ENCODE measurements at regions not wholly inside any gene's neighbourhood (a gene's known extent, or its start where the extent isn't known, plus 50 kb on each side); places are given as distances from the start of the nearest gene placed in this dataset.

GRCh38 chr7:80403686-80404241 lies 108.1 kb downstream of the GNAT3 start:
- no peak for DNase-seq (ENCODE audit: low read depth in 2 of 2)

- no peak for DNase-seq (ENCODE audit: low read depth in 2 of 2)
Observed at GRCh38 chr7:80401708-80402107, 110.2 kb downstream of the GNAT3 start.

DNA sequence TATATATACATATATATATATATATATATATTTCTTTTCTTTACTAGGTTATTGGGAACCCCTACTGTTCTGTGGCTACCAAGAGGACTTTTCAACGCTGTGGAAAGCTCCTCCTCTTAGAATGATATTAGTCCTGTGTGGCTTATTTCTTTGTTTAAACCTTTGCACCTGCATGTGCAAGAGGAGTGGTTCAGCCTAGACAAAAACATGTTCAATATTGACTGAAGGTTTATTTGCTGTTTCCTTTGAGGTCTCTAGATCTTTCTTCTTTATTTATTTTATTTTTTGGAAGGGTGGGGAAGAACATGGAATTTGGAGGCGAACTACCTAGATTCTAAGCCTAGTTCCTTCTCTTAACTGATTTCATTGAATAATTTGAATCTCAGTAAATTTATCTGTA lies 118.1 kb downstream of the GNAT3 start:
- DNase-seq (ENCODE audit: low read depth in 2 of 2) = no peak

DNA sequence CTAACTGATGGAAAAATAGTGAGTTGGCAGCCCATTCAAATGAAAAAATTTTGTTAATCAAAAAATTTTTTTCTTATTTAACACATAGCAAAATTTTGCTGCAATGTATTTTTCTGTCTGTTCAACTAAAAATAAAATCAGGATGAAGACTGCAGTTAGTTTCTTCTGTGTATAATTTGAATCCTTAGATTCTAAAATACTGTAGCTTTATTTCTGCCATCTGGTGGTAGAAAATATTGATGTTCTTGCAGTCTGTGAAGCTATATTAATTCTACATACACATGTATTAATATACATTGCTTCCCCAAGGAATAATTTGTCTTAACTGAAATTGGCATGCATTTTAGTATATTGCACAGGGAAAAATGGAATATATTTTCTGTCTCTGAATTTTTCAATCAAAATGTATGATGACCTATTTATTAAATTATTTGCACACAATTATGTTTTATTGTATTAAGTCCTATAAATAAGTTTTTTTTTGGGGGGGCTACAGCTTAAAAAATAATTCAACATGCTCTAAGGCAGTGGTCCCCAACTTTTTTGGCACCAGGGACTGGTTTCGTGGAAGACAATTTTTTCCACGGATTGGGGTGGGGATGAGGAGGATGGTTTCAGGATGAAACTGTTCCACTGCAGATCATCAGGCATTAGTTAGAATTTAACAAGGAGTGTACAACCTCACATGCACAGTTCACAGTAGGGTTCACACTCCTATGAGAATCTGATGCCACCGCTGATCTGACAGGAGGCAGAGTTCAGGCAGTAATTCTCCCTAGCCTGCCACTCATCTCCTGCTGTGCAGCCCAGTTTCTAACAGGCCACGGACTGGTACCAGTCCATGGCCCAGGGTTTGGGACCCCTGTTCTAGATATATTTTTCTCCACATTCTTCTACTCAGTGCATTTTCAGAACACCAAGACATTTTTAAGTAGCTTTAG lies 119.4 kb downstream of the GNAT3 start:
- DNase-seq (ENCODE audit: low read depth in 2 of 2) = no peak

DNA sequence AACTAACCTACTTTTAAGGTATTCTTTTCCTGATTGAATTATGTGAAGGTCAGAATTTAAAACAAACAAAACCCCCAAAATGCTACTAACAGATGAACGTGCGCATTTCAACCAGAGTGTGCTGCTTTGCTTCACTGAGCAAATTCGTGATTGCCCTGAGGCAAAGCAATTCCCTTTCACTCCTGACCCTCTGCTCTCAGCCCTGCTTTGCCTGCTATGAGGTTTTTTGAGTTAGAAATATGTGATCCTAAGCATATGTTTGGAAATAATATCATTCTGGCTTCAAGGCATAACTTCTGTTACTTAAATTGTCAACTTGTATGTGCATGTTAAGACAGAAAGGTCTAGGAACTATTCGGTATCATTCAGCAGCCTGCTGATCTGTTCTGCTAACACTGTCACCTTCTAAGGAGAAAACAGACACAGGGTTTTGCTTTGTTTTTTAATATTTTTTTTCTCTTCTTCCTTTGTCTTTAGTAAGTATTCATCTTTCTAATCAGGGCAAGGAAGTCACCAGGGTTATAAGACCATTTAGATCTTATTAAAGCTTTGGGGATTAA lies 124.2 kb downstream of the GNAT3 start:
- no peak for DNase-seq (ENCODE audit: low read depth in 2 of 2)

GRCh38 chr7:80386686-80387085 lies 125.2 kb downstream of the GNAT3 start:
- no peak for DNase-seq (ENCODE audit: low read depth in 2 of 2)

DNA sequence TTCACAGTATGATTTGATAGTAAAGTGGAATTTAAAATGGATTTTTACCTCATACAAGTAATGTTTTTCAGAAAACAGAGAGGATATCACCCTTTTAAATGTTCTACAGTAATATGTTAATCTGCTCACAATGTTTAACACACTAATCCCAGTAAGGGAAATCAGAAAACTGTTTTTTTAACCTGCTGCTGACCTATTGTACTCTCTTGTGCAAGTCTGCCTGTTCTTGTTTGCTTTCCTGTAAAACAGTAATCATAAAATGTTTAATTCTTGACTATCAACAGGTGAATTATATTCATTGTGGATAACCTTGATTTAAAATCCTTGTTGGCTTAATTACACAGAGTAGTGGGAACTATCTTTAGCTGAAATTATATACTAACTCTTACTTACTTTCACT lies 126.4 kb downstream of the GNAT3 start:
- no peak for DNase-seq (ENCODE audit: low read depth in 2 of 2)

DNA sequence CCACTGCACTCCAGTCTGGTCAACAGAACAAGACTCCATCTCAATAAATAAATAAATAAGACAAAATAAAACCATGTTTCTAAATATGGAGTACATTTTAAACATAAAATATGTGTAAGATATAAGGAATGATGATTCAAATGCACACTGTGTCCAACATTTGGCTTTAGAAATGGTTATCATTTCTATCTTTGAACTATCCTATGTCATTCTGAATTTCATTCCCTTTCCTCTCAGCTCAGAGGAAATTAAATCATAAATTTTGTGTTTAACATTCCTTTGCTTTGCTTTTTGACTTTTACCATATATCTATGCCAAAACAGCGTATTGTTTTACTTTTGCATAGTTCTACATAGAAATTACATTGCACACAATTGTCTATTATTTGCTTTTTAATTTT lies 130.9 kb downstream of the GNAT3 start:
- no peak for DNase-seq (ENCODE audit: low read depth in 2 of 2)

DNA sequence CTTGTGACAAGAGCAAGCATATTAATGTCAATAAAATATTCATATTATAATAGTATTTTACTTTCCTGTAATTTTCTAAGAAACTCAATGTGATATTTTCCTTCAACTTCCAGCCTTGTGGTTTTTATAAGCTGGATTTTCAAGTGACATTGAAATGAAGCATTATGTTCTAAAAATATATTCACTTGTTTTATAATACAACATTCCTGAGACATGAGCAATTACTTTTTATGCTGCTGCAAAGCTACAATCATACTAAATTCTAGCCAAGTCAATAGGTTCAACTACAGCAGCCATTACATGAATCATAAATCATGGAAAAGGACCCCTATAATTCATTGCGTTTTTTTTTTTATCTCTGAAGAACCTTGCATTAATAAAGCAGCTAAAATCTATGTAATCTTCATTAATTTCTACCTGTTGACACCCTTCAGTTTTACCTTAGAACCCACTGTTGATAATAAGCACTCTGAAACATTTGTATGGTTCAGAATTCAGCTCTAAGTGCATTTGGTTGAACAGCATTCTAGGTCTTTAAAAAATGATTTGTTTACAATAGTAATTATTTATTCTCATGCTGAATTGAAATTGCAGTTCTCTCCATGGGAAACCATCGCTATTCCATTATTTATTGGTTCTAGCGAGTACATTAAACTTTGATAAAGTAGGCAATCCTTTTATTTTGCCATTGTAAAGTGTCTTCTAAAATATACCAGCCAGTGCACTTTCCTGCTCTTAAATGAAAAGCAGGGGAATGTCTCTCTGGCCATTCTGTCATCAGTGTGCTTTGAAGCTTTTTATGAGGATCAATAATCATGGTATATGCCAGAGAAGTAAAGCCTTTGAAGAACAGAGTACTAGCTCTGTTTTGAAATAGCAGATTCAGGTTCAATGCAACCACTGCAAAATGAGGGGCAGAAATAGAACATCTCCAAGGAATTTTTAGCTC lies 132.6 kb downstream of the GNAT3 start:
- DNase-seq (ENCODE audit: low read depth in 2 of 2) = no peak

DNA sequence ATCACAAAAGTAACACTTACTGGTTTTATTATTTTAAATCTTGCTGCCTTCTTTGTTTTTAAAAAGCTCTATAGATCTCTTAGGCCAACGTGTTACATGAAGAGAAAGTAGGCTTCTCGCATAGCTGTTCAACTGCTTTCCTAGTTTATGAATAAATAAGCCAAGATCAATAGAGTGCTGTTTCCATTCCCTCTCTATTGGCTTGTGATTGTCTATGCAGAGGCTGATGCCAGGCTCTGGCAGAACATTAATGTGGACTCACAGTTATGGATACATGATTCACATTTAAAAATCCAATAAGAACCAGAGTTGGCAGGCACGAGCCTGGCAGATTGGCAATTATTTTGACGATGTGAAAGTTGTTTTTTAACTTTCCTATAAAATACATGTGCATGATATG lies 137.5 kb downstream of the GNAT3 start:
- DNase-seq (ENCODE audit: low read depth in 2 of 2) = no peak

GRCh38 chr7:80373429-80374032 lies 138.3 kb downstream of the GNAT3 start:
- DNase-seq (ENCODE audit: low read depth in 2 of 2) = no peak

DNA sequence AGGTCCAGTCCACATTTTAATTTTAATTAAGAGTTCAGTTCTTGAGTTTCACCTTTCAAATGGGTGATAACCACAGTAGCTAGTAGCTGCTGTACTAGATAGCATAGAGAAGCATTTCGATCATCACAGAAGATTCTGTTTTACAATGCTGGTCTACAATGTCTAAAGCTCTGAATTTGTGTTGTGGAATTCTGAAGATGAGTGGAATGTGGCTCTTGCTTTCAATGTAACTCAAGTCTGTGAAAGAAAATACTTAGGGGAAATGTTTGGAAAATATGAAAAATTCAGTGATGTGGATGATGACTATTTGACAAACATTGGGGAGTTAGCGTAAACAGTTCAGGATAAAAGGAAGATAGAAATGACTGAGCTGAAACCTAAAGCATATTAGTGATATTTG lies 139.4 kb downstream of the GNAT3 start:
- no peak for DNase-seq (ENCODE audit: low read depth in 2 of 2)

DNA sequence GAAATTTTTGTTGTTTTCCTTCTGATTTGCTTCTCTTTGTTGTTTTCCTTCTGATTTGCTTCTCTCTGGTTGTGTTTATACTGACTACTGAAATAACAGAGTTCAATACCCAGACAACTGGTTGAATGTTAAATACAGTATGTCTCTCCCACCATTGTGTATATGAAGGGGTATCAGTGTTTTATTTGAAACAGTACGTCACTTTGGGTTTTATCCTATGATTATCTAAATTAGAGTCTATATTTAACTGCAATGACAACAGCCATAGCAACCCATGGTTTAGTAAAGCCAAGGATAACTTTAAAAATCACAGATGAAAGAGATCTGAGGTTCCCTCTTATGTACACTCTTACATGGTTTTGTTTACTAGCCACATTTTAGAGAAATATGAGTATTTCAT lies 141.3 kb downstream of the GNAT3 start:
- no peak for DNase-seq (ENCODE audit: low read depth in 2 of 2)

GRCh38 chr7:80369321-80369720 lies 142.5 kb downstream of the GNAT3 start:
- DNase-seq (ENCODE audit: low read depth in 2 of 2) = no peak

DNA sequence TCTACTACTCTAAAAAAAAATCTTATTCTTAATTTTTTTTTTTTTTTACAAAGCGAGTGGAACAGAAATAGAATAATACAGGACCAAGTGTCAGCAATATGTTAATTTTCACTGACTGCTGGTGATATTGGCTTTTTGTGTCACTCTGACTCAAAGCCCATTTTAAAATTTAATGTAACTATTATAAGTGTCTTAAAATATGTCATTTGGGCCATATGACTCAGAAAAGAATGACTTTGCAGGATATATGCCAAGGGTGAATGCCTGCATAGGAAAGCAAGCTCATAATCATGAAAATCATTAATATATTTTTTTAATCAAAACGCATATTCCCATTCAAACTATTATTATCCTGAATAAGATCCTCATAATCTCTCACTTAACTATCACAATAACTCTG lies 149.2 kb downstream of the GNAT3 start:
- DNase-seq (ENCODE audit: low read depth in 2 of 2) = no peak

DNA sequence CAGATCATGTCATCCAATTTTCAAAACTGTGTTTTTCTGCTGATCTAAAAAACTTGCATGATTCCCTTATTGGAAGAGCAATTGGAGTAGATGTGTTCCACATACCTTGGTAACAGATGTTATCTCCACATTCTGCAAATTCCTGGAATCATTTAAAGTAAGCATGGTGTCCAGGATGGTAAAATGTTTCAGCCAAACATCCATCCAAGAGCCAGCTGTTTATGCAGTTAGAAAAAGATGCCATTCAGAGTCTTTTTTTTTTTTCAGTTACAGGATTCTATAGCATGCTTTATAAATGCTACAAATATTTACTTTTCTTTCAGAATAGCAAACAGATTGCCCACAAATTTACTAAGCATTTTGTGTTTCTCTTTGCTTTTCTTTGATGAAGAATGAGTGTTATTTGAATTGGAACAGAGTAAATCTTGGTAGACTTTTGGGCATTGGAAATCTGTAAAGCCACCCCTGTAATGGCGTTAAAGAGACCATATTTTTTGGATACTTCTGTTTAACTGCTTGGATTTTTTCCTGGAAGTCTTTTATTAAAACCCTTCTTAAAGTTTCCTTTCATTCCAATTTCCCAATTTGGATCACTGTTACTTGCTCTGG lies 149.8 kb downstream of the GNAT3 start:
- no peak for DNase-seq (ENCODE audit: low read depth in 2 of 2)

DNA sequence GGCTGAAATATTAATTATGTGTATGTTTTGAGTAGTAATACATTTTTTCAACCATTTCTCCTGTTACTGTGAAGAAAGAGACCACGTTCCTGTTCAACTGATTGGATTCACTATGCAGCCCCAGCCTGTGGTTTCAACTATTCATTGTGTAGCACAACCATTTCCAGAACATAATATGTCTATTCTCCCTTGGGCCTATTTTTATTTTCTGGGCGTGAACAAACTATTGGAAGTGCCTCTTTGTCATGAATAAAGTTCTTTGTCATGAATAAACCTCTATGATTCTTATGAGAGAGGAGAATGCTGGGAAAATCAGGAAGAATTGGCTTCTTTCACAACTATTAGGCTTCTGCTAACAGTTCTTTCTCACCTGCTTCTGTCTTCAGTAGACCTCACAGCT lies 152.4 kb downstream of the GNAT3 start:
- DNase-seq (ENCODE audit: low read depth in 2 of 2) = no peak

DNA sequence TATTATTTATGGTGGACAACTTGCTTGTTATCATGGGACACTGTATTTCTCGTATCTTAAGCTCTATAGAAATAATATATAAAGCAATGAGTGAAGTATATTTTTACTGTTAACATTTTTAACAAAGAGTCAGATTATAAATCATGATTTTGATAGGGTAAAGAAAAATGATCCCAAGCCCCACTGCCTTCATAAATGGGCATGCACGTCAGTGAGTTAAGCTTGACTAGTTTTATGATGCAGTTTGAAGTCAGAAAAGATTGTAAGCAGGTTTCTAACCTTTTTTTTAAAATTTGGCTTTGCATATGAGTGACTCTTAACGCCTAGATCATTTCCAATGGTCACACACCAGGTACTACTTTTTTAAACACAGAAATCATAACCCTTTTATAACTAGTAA lies 152.8 kb downstream of the GNAT3 start:
- DNase-seq (ENCODE audit: low read depth in 2 of 2) = no peak

GRCh38 chr7:80357530-80357929 lies 154.3 kb downstream of the GNAT3 start:
- no peak for DNase-seq (ENCODE audit: low read depth in 2 of 2)

DNA sequence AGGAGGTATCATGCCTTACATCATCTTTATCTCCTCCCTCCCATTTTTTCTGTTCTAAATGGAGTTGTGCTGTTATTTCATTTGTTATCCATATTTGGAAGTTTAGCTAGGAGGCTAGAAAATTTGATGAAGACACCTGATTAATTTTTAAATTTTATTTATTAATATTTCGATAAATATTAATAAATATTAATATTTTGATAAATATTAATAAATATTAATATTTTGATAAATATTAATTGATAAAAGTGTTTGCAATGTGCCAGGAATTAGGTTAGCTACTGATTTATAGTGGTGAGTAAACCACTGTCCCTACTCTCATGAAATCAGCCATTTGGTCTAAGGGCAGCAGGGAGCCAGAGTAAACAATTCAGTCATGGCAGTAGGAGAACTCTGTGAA lies 161.4 kb downstream of the GNAT3 start:
- no peak for DNase-seq (ENCODE audit: low read depth in 2 of 2)

DNA sequence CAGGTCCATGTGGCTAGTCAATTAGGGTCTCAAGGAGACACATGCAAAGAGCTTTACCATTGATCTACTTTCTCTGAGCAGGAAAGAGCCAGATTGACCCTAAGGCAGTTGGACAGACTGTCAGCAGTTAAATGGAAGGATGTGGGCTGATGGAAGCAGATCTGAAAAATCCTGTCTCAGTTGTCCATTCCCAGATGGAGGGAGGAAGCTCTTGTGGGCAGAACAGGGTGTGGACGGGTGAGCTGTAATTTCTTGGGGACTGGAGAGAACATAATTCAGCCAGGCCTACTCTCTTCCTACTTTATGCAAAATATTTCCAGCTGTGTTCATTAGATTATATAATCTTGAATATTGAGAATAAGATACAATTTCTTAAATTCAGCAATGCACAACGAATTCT lies 163.6 kb downstream of the GNAT3 start:
- no peak for DNase-seq (ENCODE audit: low read depth in 2 of 2)
